Cardiac muscle cell (in vitro differentiated cells and primary cell): ENCODE measurements at regions not wholly inside any gene's neighbourhood (a gene's known extent, or its start where the extent isn't known, plus 50 kb on each side); places are given as distances from the start of the nearest gene placed in this dataset.
A peak's percentile ranks its signal among the peaks of the same experiment; 100 is the strongest.

ENCODE experiments used
- DNase-seq, 2 donors: peaks; one replicate each; pipeline versions ENCODE4 v3.0.0 to v3.0.0-alpha.2; 2010 to 2017; ENCODE audit warnings: low read depth in 1 of 2, low spot score in 1 of 2
- H3K27ac ChIP-seq: fragments of 200-600 bp; sonication (generic); 2 replicates; pipeline ENCODE4 v1.5.1; 2016
- H3K27me3 ChIP-seq: fragments of 200-600 bp; sonication (generic); 2 replicates; pipeline ENCODE4 v1.6.0; 2016; ENCODE audit warnings: control low read depth
- H3K36me3 ChIP-seq: fragments of 200-600 bp; sonication (generic); 2 replicates; pipeline ENCODE4 v1.5.1; 2016; ENCODE audit warnings: control low read depth
- H3K4me1 ChIP-seq: fragments of 200-600 bp; sonication (generic); 2 replicates; pipeline ENCODE4 v1.8.1; 2017; ENCODE audit warnings: low read depth, mild to moderate bottlenecking, mixed run types
- H3K4me3 ChIP-seq: fragments of 200-600 bp; sonication (generic); 2 replicates; pipeline ENCODE4 v1.5.1; 2016; ENCODE audit warnings: mild to moderate bottlenecking
- H3K9me3 ChIP-seq: fragments of 200-600 bp; sonication (generic); 2 replicates; pipeline ENCODE4 v1.5.1; 2017; ENCODE audit warnings: low read depth, mild to moderate bottlenecking, control low read depth
- TF ChIP-seq, protein P1 (sequence below): IDR thresholded peaks from 2 replicates; pipeline ENCODE4 v1.5.1; 2012; ENCODE audit warnings: low read depth, mild to moderate bottlenecking, low read length

DNA sequence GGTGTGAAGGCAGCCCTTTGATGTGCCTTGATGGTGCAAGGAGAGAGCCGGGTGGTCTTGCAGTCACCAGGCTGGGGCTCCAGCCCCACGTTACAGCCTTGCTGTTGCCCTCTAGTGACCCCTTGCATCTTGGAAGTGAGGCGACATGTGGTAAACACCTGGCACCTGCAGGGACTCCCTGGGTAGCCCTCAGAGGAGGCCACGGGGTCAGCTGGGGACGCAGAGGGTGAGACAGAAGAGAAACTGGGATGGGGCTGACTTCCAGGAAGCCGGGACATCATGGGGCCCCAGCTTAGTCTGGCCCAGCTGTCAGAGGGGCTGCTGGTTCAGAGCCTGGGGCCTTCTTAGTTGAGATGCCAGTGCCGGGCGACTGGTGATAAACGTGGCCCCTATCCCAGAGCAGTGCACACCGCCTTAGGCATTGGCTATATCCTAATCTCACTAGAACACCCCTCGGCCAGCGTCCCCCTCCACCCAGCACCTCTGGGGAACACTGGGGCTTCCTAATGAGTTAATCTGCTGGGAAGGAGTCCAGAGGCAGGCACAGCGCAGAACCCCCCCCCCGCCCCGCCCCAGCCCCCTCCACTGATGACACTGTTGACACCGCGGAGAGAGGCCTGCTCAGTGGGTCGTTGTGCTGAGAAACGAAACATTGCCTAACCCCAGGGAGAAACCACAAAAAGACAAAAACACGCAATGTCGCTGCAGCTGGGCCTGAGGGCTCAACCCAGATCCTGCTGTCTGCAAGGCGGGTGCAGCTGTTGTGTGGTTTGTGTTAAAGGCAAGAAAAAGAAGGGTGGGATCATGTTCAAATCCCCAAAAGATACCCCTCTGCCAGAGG lies 60.5 kb upstream of the KLF13 start:
- Histone ChIP-seq H3K9me3 (no peaks in the 10 kb centered on the region), H3K4me3 (no peak overlapping the region), H3K36me3 (no peaks in the 10 kb centered on the region), H3K4me1 (peaks cover 32% of the 10 kb centered on the region), H3K27ac (no peak overlapping the region), H3K27me3 (no peaks in the 10 kb centered on the region)
- peak in 1 of 2 donors; percentile 62 for DNase-seq
- TF ChIP-seq, protein P1, sequence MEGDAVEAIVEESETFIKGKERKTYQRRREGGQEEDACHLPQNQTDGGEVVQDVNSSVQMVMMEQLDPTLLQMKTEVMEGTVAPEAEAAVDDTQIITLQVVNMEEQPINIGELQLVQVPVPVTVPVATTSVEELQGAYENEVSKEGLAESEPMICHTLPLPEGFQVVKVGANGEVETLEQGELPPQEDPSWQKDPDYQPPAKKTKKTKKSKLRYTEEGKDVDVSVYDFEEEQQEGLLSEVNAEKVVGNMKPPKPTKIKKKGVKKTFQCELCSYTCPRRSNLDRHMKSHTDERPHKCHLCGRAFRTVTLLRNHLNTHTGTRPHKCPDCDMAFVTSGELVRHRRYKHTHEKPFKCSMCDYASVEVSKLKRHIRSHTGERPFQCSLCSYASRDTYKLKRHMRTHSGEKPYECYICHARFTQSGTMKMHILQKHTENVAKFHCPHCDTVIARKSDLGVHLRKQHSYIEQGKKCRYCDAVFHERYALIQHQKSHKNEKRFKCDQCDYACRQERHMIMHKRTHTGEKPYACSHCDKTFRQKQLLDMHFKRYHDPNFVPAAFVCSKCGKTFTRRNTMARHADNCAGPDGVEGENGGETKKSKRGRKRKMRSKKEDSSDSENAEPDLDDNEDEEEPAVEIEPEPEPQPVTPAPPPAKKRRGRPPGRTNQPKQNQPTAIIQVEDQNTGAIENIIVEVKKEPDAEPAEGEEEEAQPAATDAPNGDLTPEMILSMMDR, result no peak

DNA sequence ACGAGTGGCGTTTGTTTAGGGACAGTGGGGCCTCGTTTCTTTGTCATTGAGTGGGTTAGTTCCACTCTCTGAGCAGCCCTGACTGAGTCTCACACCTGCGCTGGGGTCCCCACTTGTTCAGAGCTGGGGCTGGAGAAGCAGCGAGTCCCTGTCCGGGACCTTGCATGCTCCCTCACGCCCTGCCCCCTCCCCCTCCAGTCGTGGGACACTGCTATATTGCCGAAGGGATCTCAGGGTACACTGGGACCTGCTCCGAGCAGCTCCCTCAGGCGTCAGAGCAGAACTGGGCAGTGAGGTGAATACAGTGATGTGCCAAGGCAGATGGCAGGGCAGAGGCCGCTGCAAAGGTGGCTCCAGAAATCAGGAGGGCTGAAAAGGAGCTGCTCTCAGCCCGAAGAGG lies 59.9 kb upstream of the KLF13 start:
- no peaks in the 10 kb centered on the region for H3K27me3 ChIP-seq
- H3K4me1 ChIP-seq, result peaks cover 32% of the 10 kb centered on the region
- TF ChIP-seq, protein P1, result no peak
- H3K36me3 ChIP-seq, result no peaks in the 10 kb centered on the region
- no peak overlapping the region for H3K4me3 ChIP-seq
- no peak overlapping the region for H3K27ac ChIP-seq
- no peaks in the 10 kb centered on the region for H3K9me3 ChIP-seq
- DNase-seq, result no peak

DNA sequence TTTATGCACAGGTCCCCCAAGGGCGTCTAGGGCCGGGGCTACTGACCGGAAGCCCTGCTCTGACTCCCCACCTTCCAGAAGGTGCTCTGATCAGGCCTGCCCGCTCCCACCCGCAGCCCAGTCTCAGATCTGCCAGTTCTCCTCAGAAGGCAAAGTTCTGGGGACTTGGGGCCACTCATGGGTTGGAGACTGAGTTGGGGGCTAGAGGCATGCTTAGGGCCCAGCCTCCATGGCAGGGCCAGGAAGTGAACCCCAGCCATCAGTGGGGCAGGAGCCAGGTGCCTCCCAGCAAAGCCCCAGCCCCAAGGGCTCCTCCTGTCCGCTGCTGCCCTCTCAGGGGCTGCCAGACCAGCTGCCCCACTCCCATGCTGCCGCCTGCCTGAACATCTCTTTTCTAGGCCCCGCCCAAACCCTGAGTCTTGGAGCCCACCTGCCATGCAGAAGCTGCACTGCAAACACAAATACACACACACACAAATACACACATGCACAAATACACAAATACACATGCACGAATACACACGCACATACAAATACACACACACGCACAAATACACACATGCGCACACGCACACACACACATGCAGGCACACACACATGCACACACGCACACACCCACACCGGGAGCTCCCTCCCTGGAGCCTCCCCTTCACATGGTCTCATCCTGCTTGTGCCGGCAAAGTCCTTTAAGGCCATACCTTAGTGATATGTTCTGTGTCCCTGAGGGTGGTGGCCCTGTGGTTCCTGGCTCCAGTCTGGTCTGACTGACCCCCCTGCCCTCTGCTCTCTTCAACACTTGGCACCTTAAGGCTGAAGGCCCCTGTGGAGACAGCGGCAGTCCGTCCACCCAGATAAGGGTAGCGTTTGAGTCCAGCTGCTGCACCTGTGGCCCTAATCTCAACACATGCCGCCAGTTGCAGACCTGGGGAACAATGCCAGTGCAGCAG lies 59.2 kb upstream of the KLF13 start:
- TF ChIP-seq, protein P1, result no peak
- Histone ChIP-seq H3K9me3 (no peaks in the 10 kb centered on the region), H3K4me1 (peaks cover 32% of the 10 kb centered on the region), H3K36me3 (no peaks in the 10 kb centered on the region), H3K27ac (no peak overlapping the region), H3K27me3 (no peaks in the 10 kb centered on the region), H3K4me3 (no peak overlapping the region)
- DNase-seq, result no peak

DNA sequence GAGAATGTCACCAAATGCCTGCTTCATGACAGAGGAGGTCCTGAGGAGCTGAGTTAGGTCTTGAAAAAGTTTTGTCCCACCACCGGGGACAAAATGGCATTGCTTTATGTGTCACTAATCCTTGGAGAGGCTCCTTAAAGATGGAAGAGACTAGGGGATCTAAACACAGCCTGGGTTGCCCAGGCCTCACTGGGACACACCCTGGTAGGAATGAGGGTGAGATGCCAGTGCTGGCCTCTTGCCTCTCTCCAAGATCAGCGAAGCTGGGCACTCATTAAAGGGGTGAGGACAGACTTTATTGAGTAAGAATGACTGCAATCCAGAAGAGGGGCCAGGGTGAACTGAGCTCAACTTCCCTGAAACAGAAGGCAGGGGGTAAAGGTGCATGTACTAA lies 58.5 kb upstream of the KLF13 start:
- Histone ChIP-seq H3K4me3 (no peak overlapping the region), H3K27ac (no peak overlapping the region), H3K4me1 (peaks cover 32% of the 10 kb centered on the region), H3K27me3 (no peaks in the 10 kb centered on the region), H3K36me3 (no peaks in the 10 kb centered on the region), H3K9me3 (no peaks in the 10 kb centered on the region)
- TF ChIP-seq, protein P1, result no peak
- no peak for DNase-seq

DNA sequence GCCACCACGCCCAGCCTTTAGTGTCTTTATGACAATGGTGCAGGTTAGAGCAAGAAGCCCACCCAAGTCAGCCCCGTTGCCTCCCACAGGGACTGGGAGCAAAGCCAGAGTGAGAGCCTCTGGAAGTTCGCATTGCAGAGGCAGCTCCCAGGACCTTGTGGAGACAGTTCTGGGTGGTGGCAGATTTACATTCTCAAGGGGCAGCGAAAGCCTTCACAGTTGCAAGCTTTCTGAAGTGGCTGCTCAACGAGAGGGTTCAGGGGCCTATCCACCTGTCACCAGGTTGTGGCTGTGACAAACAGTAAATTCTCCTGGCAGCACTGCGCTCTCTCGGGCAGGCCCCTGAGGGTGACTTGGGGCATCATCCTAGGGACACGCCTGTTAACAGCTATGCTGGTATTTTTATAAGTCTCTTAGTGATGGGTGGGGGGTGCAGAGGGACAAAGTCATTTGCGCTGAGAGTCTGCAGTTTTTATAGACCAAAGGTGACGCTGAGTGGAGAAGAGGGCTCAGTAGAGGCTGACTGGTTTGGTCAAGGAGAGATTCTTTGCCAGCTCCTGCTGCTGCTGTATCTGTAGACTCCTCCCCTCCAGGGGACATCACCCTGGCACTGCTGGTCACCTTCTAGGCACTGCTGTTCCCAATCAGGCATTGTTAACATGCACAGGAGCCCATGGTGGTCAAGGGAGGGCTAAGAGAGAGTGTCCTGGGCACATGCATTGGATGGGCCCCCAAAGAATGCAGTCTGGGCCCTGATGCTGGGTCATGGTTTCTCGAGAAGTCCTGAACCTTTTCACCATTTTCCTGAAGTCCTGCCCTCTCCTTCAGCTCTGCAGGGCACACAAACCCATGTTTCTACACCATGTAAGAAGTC lies 57.5 kb upstream of the KLF13 start:
- TF ChIP-seq, protein P1, result no peak
- H3K36me3 ChIP-seq, result no peaks in the 10 kb centered on the region
- peak overlapping the region; percentile 31 for H3K27ac ChIP-seq
- H3K9me3 ChIP-seq, result no peaks in the 10 kb centered on the region
- H3K4me1 ChIP-seq, result peaks cover 32% of the 10 kb centered on the region
- no peaks in the 10 kb centered on the region for H3K27me3 ChIP-seq
- no peak overlapping the region for H3K4me3 ChIP-seq
- DNase-seq, result peak in 1 of 2 donors; percentile 95
